Adipocyte (in vitro differentiated cells): ENCODE measurements at regions not wholly inside any gene's neighbourhood (a gene's known extent, or its start where the extent isn't known, plus 50 kb on each side); places are given as distances from the start of the nearest gene placed in this dataset.

ENCODE experiments used
- DNase-seq: peaks from one replicate; pipeline ENCODE4 v3.0.0-alpha.2; 2015; ENCODE audit warnings: low read depth
- H3K27me3 ChIP-seq: replicated peaks from 2 replicates; pipeline ENCODE4 v1.7.0; 2013; ENCODE audit warnings: mild to moderate bottlenecking, low read length, moderate library complexity; ENCODE audit not compliant: control insufficient read depth, insufficient read depth
- H3K36me3 ChIP-seq: 2 replicates; pipeline ENCODE4 v1.7.0; 2013; ENCODE audit warnings: low read length, mild to moderate bottlenecking, moderate library complexity; ENCODE audit not compliant: control insufficient read depth, insufficient read depth, severe bottlenecking
- H3K4me1 ChIP-seq: 2 replicates; pipeline ENCODE4 v1.7.0; 2013; ENCODE audit warnings: mild to moderate bottlenecking, low read length, moderate library complexity; ENCODE audit not compliant: control insufficient read depth, insufficient read depth
- H3K4me3 ChIP-seq: 2 replicates; pipeline ENCODE4 v1.7.0; 2013; ENCODE audit warnings: mild to moderate bottlenecking, low read length, moderate library complexity
- H3K9ac ChIP-seq: 2 replicates; pipeline ENCODE4 v1.7.0; 2013; ENCODE audit warnings: mild to moderate bottlenecking, low read length, moderate library complexity
- H3K9me3 ChIP-seq: 2 replicates; pipeline ENCODE4 v1.7.0; 2013; ENCODE audit warnings: mild to moderate bottlenecking, low read length, moderate library complexity; ENCODE audit not compliant: control insufficient read depth

GRCh38 chr5:103907001-103907400, 344.4 kb upstream of the NUDT12 start:
- Histone ChIP-seq H3K4me3 (no peak overlapping the region), H3K4me1 (no peaks in the 10 kb centered on the region), H3K9me3 (no peaks in the 10 kb centered on the region), H3K36me3 (no peaks in the 10 kb centered on the region), H3K9ac (no peak overlapping the region), H3K27me3 (no peaks in the 10 kb centered on the region)
- DNase-seq = no peak

- Histone ChIP-seq H3K9me3 (no peaks in the 10 kb centered on the region), H3K36me3 (no peaks in the 10 kb centered on the region), H3K4me3 (no peak overlapping the region), H3K4me1 (no peaks in the 10 kb centered on the region), H3K27me3 (no peaks in the 10 kb centered on the region), H3K9ac (no peak overlapping the region)
- DNase-seq = no peak
Measured at GRCh38 chr5:103904651-103905050, 342.1 kb upstream of the NUDT12 start.

GRCh38 chr5:103902893-103903292, 340.3 kb upstream of the NUDT12 start:
- Histone ChIP-seq H3K4me1 (no peaks in the 10 kb centered on the region), H3K9me3 (no peaks in the 10 kb centered on the region), H3K9ac (no peak overlapping the region), H3K36me3 (no peaks in the 10 kb centered on the region), H3K27me3 (no peaks in the 10 kb centered on the region), H3K4me3 (no peak overlapping the region)
- DNase-seq = no peak

- H3K9ac ChIP-seq = no peak overlapping the region
- DNase-seq = no peak
- no peaks in the 10 kb centered on the region for H3K36me3 ChIP-seq
- no peaks in the 10 kb centered on the region for H3K4me1 ChIP-seq
- no peaks in the 10 kb centered on the region for H3K27me3 ChIP-seq
- no peak overlapping the region for H3K4me3 ChIP-seq
- no peaks in the 10 kb centered on the region for H3K9me3 ChIP-seq
Measured at GRCh38 chr5:103901885-103902284, 339.3 kb upstream of the NUDT12 start.

GRCh38 chr5:103896593-103896992, 334.0 kb upstream of the NUDT12 start:
- DNase-seq = no peak
- no peaks in the 10 kb centered on the region for H3K27me3 ChIP-seq
- H3K9ac ChIP-seq = no peak overlapping the region
- H3K4me3 ChIP-seq = no peak overlapping the region
- H3K4me1 ChIP-seq = no peaks in the 10 kb centered on the region
- no peaks in the 10 kb centered on the region for H3K36me3 ChIP-seq
- no peaks in the 10 kb centered on the region for H3K9me3 ChIP-seq

- no peak for DNase-seq
- no peaks in the 10 kb centered on the region for H3K4me1 ChIP-seq
Measured at GRCh38 chr5:103895738-103896137, 333.1 kb upstream of the NUDT12 start.

GRCh38 chr5:103894882-103895281, 332.3 kb upstream of the NUDT12 start:
- Histone ChIP-seq H3K36me3 (no peaks in the 10 kb centered on the region), H3K9ac (no peak overlapping the region), H3K4me3 (no peak overlapping the region), H3K4me1 (no peaks in the 10 kb centered on the region), H3K9me3 (no peaks in the 10 kb centered on the region), H3K27me3 (no peaks in the 10 kb centered on the region)
- DNase-seq = peak; percentile 71

More at GRCh38 chr5:103895738-103896137, 333.1 kb upstream of the NUDT12 start:
- H3K9ac ChIP-seq = no peak overlapping the region
- H3K4me3 ChIP-seq = no peak overlapping the region
- no peaks in the 10 kb centered on the region for H3K27me3 ChIP-seq
- no peaks in the 10 kb centered on the region for H3K36me3 ChIP-seq
- H3K9me3 ChIP-seq = no peaks in the 10 kb centered on the region

- peak; percentile 27 for DNase-seq
- Histone ChIP-seq H3K9me3 (no peaks in the 10 kb centered on the region), H3K27me3 (no peaks in the 10 kb centered on the region), H3K36me3 (no peaks in the 10 kb centered on the region), H3K9ac (no peak overlapping the region), H3K4me1 (no peaks in the 10 kb centered on the region), H3K4me3 (no peak overlapping the region)
Measured at GRCh38 chr5:103891151-103891550, 328.6 kb upstream of the NUDT12 start.

- H3K36me3 ChIP-seq = no peaks in the 10 kb centered on the region
- no peak for DNase-seq
- H3K27me3 ChIP-seq = no peaks in the 10 kb centered on the region
Measured at GRCh38 chr5:103890313-103890712, 327.7 kb upstream of the NUDT12 start.

GRCh38 chr5:103889500-103890209, 327.1 kb upstream of the NUDT12 start:
- Histone ChIP-seq H3K36me3 (no peaks in the 10 kb centered on the region), H3K4me1 (no peaks in the 10 kb centered on the region), H3K4me3 (no peak overlapping the region), H3K9me3 (no peaks in the 10 kb centered on the region), H3K27me3 (no peaks in the 10 kb centered on the region), H3K9ac (no peak overlapping the region)
- no peak for DNase-seq

More at GRCh38 chr5:103890313-103890712, 327.7 kb upstream of the NUDT12 start:
- no peaks in the 10 kb centered on the region for H3K4me1 ChIP-seq
- no peak overlapping the region for H3K9ac ChIP-seq
- no peaks in the 10 kb centered on the region for H3K9me3 ChIP-seq
- no peak overlapping the region for H3K4me3 ChIP-seq

GRCh38 chr5:103886826-103887225, 324.2 kb upstream of the NUDT12 start:
- no peak overlapping the region for H3K9ac ChIP-seq

GRCh38 chr5:103883143-103883542, 320.6 kb upstream of the NUDT12 start:
- no peaks in the 10 kb centered on the region for H3K9me3 ChIP-seq
- no peak for DNase-seq
- no peaks in the 10 kb centered on the region for H3K4me1 ChIP-seq
- no peaks in the 10 kb centered on the region for H3K27me3 ChIP-seq
- no peak overlapping the region for H3K4me3 ChIP-seq
- H3K36me3 ChIP-seq = no peaks in the 10 kb centered on the region
- no peak overlapping the region for H3K9ac ChIP-seq

More at GRCh38 chr5:103886826-103887225, 324.2 kb upstream of the NUDT12 start:
- Histone ChIP-seq H3K27me3 (no peaks in the 10 kb centered on the region), H3K9me3 (no peaks in the 10 kb centered on the region), H3K4me3 (no peak overlapping the region), H3K4me1 (no peaks in the 10 kb centered on the region), H3K36me3 (no peaks in the 10 kb centered on the region)
- DNase-seq = no peak
